NCI-H2107 (cell line): ENCODE measurements at regions not wholly inside any gene's neighbourhood (a gene's known extent, or its start where the extent isn't known, plus 50 kb on each side); places are given as distances from the start of the nearest gene placed in this dataset.

ENCODE experiments used
- DNase-seq: peaks from one replicate; lab custom pipeline; 2025; lab: John Stamatoyannopoulos, UW

DNA sequence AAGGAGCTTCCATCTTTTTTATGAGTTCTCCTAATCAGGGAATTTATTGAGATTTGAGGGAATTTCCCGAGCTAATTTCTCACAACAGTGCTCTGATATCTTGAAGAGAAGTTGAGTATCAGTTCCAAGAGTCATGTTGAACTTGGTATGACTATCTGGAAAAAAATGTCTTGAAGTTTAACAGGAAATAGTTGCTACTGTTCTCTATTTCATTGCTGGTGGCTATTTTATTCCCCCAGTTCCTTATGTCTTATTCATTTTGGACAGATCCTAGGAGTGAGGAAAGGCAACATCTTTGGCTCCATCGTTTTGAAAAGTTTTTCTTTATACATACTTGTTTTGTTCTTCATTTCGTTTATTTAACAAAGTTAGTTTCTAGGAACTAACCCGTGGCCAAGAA, 307.8 kb upstream of the AGTR1 start:
- no peak for DNase-seq

DNA sequence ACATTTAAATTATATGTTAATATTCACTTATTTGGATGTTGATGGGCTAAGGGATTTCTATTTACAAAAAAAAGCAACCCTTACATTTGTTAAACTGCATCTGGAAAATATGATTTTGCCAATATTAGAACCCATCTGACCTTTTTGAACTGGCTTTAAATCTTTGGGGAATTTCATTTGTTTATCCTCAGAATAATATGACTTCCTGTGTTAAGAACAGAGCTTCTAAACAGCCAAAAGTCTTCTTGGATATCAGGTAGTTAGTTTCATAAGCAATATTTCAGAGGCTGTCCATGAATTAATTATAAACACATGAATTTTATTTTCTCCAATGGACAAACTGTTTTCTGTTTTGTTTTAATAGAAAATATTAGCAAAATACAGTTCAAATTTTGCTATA, 301.9 kb upstream of the AGTR1 start:
- no peak for DNase-seq

DNA sequence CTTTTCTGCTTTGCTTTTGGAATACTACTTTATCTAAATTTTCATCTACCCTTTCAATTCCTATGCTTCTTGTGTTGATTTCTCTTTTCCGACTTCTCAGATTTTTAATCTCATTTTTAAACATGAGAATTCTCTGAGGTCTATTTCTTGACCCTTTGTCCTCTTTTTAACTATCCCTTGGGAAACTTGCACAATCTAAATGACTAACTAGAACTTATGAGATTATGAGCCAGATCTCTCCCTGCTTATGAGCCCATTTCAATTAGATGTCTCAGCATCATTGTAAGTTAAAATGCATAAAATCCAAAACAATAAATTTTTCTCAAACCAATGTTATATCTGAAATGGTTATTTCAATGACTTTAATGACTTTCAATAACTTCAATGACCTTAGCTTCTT, 296.9 kb upstream of the AGTR1 start:
- DNase-seq: no peak

DNA sequence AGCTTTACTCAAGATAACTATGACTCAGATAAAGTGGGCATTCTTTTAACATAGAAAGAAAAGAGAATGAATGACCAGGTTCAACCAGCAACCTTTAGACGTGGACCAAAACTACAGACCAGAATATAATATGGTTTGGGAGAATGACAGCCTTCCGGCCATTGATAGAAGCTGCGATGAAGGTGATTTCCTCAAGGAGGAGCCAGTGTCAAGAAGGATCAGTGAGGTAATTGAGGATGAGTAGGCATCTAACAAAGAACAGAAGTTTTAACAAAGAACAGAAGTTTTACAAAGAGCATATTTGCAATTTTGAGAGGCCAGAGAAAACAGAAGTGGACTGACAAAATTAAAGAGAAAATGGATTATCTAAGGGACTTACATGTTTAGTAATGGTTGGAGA, 289.0 kb upstream of the AGTR1 start:
- DNase-seq: no peak

DNA sequence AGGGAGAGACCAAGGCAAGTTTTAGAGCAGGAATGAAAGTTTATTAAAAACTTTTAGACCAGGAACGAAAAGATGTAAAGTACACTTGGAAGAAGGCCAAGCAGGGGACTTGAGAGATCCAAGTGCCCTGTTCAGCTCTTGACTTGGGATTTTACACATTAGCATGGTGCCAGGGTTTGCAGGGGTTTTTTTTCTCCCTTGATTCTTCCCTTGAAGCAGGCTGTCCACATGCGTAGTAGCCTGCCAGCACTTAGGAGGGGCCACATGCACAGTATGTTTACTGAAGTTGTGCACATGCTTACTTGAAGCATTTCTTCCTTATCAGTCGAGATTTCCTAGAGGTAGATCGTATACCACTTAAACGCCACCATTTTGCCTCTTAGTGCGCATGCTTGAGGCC, 277.5 kb upstream of the AGTR1 start:
- DNase-seq: no peak

DNA sequence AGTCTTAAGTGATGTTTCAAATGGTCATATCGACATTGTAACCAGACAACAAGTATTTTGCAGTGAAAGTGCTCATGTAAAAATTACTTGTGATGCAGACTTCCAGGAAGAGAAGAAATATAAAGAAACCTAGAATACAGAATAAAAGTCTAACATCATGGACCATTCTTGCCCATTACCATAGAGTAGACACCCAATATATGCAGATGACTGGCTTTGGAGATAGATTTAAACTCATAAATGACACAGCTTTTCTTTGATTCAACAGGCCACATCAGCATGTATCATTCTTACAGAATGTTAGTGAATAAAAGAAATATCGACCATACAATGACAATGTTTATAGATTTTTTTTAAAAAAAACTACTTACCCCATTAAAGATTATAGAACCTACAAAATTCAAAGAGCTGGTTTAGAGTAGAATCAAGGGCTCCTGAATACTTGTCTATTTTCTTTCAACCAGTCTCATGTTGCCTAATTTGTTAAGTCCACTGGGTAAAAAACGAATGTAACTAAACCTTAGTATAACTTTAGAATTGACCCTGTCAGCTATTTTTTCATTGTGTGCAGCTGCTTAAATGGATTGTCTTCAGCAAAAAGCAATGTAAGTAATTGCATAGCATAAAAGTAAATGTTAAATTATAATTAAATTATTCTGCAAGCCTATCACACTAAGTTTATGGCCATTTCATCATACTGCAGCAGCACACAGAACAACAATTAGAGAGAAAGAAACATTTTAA, 268.7 kb upstream of the AGTR1 start:
- DNase-seq: no peak

DNA sequence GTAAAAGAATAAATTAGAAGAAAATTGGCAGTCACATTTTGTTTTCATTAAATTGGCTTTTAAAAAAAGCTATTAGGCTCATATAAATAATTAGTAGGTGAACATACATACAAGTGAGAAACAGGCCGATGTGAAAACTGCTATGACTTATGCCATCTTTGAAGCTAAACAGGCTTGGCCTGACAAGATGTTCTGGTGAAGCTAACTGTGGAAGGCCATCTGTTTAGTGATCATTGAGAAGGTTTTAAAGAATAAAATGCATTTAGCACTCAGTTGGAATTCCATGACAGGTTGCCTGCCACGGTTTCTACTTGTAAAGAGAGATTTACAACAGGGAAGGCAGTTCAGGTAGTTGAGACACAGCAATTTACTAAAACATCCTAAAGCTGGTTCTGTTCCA, 264.0 kb upstream of the AGTR1 start:
- no peak for DNase-seq

DNA sequence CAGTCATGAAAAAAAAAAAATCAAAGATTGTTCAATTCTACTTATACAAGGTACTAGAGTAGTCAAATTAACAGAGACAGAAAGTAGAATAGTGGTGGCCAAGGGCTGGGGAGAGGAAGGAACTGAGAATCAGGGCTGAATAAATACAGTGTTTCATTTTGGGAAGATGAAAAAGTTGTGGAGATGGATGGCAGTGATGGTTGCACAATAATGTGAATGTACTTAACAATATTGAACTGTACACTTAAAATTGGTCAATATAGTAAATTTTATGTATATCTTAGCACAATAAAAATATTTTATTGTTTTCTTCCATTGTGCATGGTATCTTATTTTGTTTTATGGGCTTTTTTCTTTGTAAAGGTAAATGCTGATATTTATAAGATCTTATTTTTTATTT, 262.2 kb upstream of the AGTR1 start:
- no peak for DNase-seq

DNA sequence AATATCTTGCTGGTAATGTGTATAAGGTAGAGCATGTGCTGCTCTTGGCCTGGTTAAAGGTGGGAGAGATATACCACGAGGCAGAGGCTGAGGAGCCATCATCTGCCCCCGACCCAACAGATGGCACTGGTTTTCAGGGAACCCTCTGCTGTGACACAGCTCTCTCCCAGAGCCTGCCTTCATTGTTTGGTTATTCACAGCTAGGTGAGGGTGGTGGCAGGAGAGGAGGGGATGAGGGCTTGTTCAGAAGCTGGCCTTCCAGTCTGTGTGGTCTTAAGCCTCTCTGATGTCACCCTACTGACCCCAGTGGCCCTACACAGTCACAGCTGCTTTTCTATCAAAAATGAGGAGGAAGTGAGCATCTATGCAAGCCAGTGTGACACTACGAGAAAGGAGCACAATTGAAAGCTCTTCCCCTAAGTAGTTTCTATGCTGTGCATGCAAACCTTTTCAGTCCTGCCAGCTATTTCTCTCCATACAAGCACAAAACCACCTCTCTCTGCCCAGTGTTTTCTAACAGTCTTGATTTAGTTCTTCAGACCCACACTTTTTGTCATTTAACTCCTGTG, 258.4 kb upstream of the AGTR1 start:
- no peak for DNase-seq

DNA sequence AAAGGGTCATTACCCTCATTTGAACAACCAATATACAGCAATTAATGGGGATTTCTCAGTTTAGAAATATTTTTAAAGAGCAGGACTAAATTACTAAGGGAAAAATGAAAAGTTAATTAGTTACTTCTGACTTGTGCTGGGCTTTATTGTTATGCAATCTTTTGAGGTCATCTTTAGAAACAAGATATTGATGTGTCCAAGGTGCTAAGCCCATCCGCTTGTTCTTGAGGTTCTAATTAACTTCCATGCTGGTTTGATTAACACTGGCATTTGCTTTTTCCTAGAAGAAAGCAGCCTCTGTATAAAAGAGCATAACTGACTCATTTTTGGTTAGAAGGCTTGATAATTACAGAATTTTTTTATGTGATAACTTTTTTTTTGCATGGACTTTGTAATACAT, 256.5 kb upstream of the AGTR1 start:
- no peak for DNase-seq

DNA sequence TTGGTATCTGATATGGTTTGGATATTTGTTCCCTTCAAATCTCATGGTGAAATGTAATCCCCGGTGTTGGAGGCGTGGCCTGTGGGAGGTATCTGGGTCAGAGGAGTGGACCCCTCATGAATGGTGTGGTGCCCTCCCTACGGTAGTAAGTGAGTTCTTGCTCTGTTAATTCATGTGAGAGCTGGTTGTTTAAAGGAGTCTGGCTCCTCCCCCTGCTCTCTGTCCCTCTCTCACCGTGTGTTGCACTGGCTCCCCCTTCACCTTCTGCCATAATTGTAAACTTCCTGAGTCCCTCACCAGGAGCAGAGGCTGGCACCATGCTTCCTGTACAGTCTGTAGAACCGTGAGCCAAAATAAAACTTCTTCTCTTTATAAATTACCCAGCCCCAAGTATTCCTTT, 246.9 kb upstream of the AGTR1 start:
- DNase-seq: no peak

DNA sequence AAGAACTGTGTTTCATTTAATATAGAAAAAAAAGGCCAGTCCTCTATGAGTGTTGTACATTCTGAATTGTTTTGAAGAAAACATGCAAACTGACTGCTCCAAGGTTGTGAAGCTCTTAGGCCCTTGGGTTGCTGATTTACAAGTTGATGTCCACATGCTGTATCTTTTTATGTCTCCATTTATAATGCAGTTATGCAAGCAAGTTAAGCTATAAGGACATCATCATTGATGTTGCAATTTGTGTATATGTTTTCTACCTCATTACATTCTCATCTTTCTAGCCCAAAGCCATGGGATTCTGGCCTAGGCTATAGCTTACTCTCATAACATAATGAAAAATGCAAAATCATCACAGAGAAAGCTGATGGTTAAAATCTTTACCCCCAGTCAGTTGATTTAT, 245.7 kb upstream of the AGTR1 start:
- DNase-seq: no peak

DNA sequence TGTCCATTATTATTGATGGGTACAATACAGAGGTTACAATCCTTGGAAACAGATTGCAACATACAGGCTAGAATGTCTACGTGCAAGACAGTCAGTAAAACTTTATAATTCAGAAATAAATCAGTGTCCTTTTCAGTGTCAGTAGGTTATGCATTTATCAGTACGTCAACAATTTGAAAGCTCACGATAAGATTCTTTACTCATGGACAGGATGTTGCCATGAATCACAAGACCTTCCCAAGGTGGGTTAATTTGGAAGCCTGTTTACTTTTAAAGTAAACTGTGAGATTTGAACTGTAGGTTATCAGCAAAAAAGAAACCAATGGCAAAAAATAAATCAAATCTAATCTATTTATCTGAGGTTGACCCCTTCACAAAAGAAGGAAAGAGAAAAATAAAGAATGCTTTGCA, 243.9 kb upstream of the AGTR1 start:
- DNase-seq: no peak

DNA sequence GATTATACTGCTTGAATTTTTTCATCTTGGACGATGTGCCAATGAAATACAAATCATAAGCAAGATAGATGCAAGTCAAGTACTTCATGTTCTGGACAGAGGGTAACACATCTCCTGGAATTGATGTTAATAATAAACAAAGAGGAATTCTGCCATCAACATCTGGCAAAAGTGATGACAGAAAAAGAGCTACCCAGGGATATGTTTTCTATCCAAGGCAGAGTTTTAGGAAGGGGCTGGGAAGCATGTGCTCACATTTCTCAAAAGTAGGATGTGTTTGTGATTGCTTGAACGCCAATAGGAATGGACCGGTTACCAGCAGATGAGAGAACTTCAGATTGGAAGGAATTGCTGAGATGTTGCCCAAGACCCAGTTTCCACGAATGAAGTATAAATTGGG, 242.6 kb upstream of the AGTR1 start:
- DNase-seq: no peak

DNA sequence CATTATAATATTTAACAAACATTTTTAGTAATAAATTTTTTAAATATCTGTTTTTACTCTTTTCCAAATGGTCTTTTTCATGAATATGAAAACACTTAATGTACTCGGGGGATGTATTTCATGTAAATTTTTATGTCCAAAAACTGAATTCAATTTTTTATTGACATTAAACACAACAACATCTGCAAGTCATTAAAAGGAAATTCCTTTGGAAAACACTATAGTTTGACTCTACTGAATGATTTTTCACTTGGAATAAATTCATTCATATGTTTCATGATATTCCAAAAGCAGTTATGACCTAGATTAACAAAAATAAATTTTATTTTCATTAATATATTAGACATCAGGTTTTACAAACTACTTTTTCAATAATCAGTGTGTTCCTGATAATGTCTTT, 239.8 kb upstream of the AGTR1 start:
- DNase-seq: no peak

DNA sequence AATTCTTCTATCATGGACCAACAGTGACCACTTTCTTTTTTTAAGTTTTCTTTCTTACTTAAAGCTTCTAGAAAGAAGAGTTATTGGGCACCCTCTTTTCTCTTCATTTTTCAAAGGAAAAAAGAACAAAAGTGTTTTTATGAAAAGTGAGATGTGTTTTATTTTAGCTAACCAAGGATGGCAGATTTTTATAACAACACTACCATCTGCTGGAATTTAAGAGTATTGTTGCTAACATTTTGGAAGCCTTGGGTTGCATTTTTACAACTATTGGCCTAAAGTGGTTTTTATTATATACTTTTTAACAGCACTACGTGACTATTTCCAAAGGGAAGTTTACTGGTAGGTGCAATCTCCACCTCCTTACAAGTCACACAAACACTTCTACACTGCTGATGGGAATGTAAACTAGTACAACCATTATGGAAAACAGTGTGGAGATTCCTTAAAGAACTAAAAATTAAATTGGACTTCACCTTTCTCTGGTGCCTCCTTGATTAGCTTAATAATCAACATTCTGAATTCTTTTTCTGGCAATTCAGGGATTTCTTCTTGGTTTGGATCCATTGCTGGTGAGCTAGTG, 237.7 kb upstream of the AGTR1 start:
- no peak for DNase-seq

DNA sequence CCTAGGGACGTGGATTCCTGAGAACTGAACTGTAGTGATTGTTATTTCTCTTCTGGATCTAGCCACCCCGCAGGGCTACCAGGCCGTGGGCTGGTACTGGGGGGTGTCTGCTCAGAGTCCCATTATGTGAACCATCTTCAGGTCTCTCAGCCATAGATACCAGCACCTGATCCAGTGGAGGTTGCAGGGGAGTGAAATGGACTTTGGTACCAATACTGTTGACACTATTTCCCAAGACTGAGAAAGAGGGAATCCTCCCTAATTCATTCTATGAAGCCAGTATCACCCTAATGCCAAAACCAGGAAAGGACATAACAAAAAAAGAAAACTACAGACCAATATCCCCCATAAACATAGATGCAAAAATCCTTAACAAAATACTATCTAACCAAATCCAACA, 237.0 kb upstream of the AGTR1 start:
- DNase-seq: no peak

DNA sequence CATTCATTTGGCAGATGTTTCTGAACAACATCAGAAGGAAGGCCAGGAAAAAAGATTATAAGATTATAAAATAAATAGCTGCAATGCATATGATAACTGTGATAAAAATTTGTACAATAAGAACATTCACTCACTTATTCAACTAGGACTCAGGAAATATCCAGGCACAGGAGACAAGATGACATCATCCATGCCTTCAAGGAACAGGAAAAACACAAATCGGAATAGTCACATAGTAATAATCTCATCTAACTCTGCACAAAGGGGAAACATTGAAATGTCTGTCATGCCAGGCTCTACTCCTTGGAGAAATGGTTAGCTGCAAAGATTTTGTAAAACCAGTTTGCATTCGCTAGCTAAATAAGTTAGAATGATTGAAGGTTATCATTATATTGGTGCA, 233.5 kb upstream of the AGTR1 start:
- no peak for DNase-seq

DNA sequence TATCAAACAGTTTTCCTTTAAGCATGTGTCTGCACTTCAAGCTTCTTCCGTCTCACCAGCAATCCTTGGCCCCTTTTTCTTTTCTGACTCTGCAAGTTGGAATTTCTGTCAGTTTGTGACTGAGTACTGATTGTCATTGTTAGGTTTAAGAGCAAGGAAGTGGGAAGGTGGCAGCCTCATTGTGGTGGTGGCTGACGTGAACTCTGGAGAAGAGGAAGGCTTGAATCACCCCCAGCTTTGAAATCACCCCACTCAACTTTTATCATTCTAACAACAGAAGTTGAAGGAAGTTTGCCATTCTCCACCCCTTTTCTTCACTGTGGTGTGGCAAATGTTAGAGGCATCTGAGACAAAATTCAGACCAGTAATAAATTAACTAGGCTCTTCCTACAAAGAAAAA, 231.6 kb upstream of the AGTR1 start:
- DNase-seq: no peak

DNA sequence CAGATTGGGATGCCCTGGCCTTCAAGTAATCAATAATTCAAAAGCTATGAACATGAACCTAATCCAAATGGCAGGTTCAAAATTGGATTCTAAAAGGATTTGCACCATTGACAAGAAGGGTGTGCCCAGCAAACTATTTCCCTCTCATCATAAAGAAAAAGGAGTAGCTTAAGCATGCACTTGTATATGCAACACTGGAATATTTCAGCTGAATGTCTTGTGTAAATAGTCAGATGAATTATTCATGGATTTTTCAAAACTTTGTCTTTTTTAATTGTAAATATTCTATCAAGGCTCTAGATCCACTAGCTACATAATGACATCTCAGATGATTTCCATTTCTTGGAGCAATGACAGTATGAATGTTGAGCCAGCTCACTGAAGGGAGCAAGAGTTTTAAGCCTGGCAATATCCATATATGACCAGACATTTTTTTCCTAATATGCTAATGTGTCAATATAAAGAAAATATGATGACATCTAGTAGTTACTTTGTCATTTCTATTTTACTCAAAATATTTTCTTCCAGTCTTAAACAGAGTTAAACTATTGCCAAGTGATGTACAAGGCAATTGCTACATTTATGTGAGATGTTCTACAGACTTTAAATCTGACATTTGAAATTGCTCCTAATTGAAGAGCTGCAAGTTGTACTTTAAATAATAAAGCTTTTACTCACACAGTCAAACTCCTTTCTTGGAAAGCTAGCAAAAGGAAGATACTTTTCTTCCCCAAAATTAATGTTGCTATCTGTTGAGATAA, 230.5 kb upstream of the AGTR1 start:
- DNase-seq: no peak

DNA sequence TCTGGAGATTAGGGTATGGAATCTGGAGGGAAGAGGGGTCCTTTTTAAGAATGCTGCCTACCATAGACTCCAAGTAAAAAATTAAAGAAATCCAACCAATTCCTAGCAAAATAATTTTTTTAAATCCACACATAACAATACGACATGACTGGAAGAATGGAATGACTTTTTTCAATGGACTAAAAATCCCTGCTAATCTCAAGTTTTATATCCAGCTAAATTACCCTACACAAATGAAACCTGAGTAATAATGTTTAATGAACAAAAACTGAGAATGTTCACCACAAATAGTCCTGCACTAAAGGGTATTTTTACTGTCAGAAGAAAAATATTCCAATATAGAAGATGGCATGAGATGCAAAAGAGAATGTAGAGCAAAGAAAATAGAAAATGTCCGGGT, 220.3 kb upstream of the AGTR1 start:
- DNase-seq: no peak

DNA sequence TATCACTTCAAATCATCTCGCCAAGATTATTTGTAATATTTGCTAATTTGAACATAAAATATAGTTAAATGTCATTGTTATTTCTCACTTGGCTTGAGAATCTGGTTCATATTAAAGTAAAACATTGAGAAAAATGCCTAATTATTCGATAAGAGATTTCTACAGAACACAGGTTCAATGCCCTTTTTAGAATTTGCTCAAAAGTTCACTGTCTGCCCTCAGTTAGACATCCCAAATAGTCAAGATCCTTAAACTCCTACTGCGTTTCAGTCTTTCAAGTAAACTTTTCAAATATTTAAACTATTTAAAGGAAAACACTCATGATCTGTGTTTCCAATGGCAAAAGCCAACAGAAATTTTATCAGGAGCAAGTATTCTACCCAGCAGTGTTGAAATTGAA, 204.1 kb upstream of the AGTR1 start:
- DNase-seq: no peak

DNA sequence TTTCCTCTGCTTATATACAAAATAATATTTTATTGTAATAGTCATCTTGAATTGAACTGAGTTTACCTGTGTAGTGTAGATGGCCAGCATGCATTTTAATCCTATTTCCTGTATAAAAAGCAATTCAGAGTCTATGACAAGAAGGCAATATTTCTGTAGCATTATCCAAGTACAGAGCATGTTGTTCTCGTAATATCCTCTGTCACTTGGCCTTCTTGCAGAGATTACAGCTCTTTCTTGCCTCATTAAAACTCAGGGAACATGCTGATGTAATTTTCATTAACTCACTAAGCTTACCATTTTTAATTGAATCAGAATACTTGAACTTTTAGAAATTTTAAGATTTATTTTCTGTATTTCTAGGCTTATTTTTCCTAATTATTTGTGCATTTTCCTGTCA, 203.3 kb upstream of the AGTR1 start:
- no peak for DNase-seq
